Central memory CD8-positive, alpha-beta T cell (primary cell): ENCODE measurements at regions not wholly inside any gene's neighbourhood (a gene's known extent, or its start where the extent isn't known, plus 50 kb on each side); places are given as distances from the start of the nearest gene placed in this dataset.
A peak's percentile ranks its signal among the peaks of the same experiment; 100 is the strongest.
"Not testable (repeated sequence)": the region's sequence is repeated elsewhere in the genome, so short reads cannot be mapped to it uniquely, and the experiment has no call there.

Experiments used
- ATAC-seq: fragments of 150-1000 bp; cut with Tn5 transposase; replicated peaks from 2 replicates; pipeline ENCODE4 v1.10.0; 2022; ENCODE audit warnings: mild to moderate bottlenecking, moderate FRiP score, moderate number of reproducible peaks; ENCODE audit not compliant: poor library complexity, severe bottlenecking; ENCODE audit errors: extremely low read depth
- DNase-seq, 2 donors: peaks; one replicate each; pipeline ENCODE4 v3.0.0; 2021; ENCODE audit warnings: low spot score in 2 of 2
- H3K27ac Mint-ChIP-seq: one replicate; pipeline ENCODE4 v1.8.0; 2022; ENCODE audit warnings: low read depth, mild to moderate bottlenecking, moderate library complexity, mixed read lengths
- H3K27me3 Mint-ChIP-seq: one replicate; pipeline ENCODE4 v1.8.0; 2022; ENCODE audit warnings: mixed read lengths
- H3K36me3 Mint-ChIP-seq: one replicate; pipeline ENCODE4 v1.8.0; 2022; ENCODE audit warnings: mild to moderate bottlenecking, moderate library complexity, mixed read lengths; ENCODE audit not compliant: insufficient read depth
- H3K4me1 Mint-ChIP-seq: one replicate; pipeline ENCODE4 v1.8.0; 2022; ENCODE audit warnings: mixed read lengths
- H3K4me3 Mint-ChIP-seq: one replicate; pipeline ENCODE4 v1.8.0; 2022; ENCODE audit warnings: mild to moderate bottlenecking, moderate library complexity, mixed read lengths
- H3K9me3 Mint-ChIP-seq: one replicate; pipeline ENCODE4 v1.8.0; 2022; ENCODE audit warnings: mixed read lengths

- not testable (repeated sequence) for H3K27me3 Mint-ChIP-seq, H3K36me3 Mint-ChIP-seq, H3K27ac Mint-ChIP-seq, H3K9me3 Mint-ChIP-seq, H3K4me3 Mint-ChIP-seq, DNase-seq, ATAC-seq
- peaks cover 25% of the 10 kb centered on the region for H3K4me1 Mint-ChIP-seq
Measured at GRCh38 chr1:121523112-121523511, 338.3 kb downstream of the SRGAP2C start.

- no peak overlapping the region for H3K27ac Mint-ChIP-seq
- no peaks in the 10 kb centered on the region for H3K27me3 Mint-ChIP-seq
- no peak overlapping the region for H3K4me3 Mint-ChIP-seq
- ATAC-seq (no peak), DNase-seq (no peak)
- H3K4me1 Mint-ChIP-seq: peaks cover 23% of the 10 kb centered on the region
- H3K36me3 Mint-ChIP-seq: no peaks in the 10 kb centered on the region
- H3K9me3 Mint-ChIP-seq: no peaks in the 10 kb centered on the region
Measured at GRCh38 chr1:121525355-121525754, 340.6 kb downstream of the SRGAP2C start.

GRCh38 chr1:121528958-121529357, 344.2 kb downstream of the SRGAP2C start:
- DNase-seq, H3K36me3 Mint-ChIP-seq, H3K27ac Mint-ChIP-seq, ATAC-seq, H3K9me3 Mint-ChIP-seq, H3K4me3 Mint-ChIP-seq, H3K27me3 Mint-ChIP-seq: not testable (repeated sequence)
- H3K4me1 Mint-ChIP-seq: peaks cover 17% of the 10 kb centered on the region

- not testable (repeated sequence) for H3K27me3 Mint-ChIP-seq, ATAC-seq, H3K27ac Mint-ChIP-seq, H3K4me3 Mint-ChIP-seq, H3K9me3 Mint-ChIP-seq, DNase-seq, H3K36me3 Mint-ChIP-seq
- peaks cover 17% of the 10 kb centered on the region for H3K4me1 Mint-ChIP-seq
Measured at GRCh38 chr1:121530026-121530425, 345.3 kb downstream of the SRGAP2C start.

- not testable (repeated sequence) for H3K4me3 Mint-ChIP-seq
Measured at GRCh38 chr1:121531747-121532146, 347.0 kb downstream of the SRGAP2C start.

GRCh38 chr1:121538148-121538547, 353.4 kb downstream of the SRGAP2C start:
- not testable (repeated sequence) for H3K9me3 Mint-ChIP-seq, H3K36me3 Mint-ChIP-seq, H3K27me3 Mint-ChIP-seq, H3K4me3 Mint-ChIP-seq, DNase-seq, H3K27ac Mint-ChIP-seq, H3K4me1 Mint-ChIP-seq, ATAC-seq

More at GRCh38 chr1:121531747-121532146, 347.0 kb downstream of the SRGAP2C start:
- peak overlapping the region; percentile 64 for H3K27ac Mint-ChIP-seq
- not testable (repeated sequence) for H3K36me3 Mint-ChIP-seq, DNase-seq, H3K27me3 Mint-ChIP-seq, ATAC-seq, H3K9me3 Mint-ChIP-seq
- peaks cover 17% of the 10 kb centered on the region for H3K4me1 Mint-ChIP-seq

GRCh38 chr1:121538943-121539575, 354.3 kb downstream of the SRGAP2C start:
- peaks cover 6% of the 10 kb centered on the region for H3K4me1 Mint-ChIP-seq

GRCh38 chr1:121543988-121544387, 359.2 kb downstream of the SRGAP2C start:
- not testable (repeated sequence) for H3K27me3 Mint-ChIP-seq, H3K36me3 Mint-ChIP-seq, H3K27ac Mint-ChIP-seq, H3K9me3 Mint-ChIP-seq, ATAC-seq, DNase-seq, H3K4me3 Mint-ChIP-seq
- H3K4me1 Mint-ChIP-seq: peaks cover 18% of the 10 kb centered on the region

More at GRCh38 chr1:121538943-121539575, 354.3 kb downstream of the SRGAP2C start:
- Mint-ChIP-seq H3K27me3 (no peaks in the 10 kb centered on the region), H3K9me3 (no peaks in the 10 kb centered on the region), H3K4me3 (no peak overlapping the region), H3K27ac (no peak overlapping the region), H3K36me3 (no peaks in the 10 kb centered on the region)
- DNase-seq (no peak), ATAC-seq (no peak)

- Mint-ChIP-seq H3K4me1 (peaks cover 15% of the 10 kb centered on the region), H3K27ac (no peak overlapping the region)
- DNase-seq: no peak
Measured at GRCh38 chr1:121544500-121544899, 359.7 kb downstream of the SRGAP2C start.

GRCh38 chr1:121545899-121546298, 361.1 kb downstream of the SRGAP2C start:
- not testable (repeated sequence) for ATAC-seq, H3K27me3 Mint-ChIP-seq, H3K36me3 Mint-ChIP-seq, DNase-seq, H3K9me3 Mint-ChIP-seq, H3K4me3 Mint-ChIP-seq, H3K27ac Mint-ChIP-seq
- peaks cover 23% of the 10 kb centered on the region for H3K4me1 Mint-ChIP-seq

More at GRCh38 chr1:121544500-121544899, 359.7 kb downstream of the SRGAP2C start:
- no peaks in the 10 kb centered on the region for H3K27me3 Mint-ChIP-seq
- H3K36me3 Mint-ChIP-seq: no peaks in the 10 kb centered on the region
- H3K9me3 Mint-ChIP-seq: no peaks in the 10 kb centered on the region
- H3K4me3 Mint-ChIP-seq: no peak overlapping the region
- no peak for ATAC-seq

- Mint-ChIP-seq H3K4me1 (peaks cover 28% of the 10 kb centered on the region), H3K27me3 (no peaks in the 10 kb centered on the region), H3K27ac (peak overlapping the region; percentile 66), H3K36me3 (peaks cover 6% of the 10 kb centered on the region), H3K4me3 (no peak overlapping the region), H3K9me3 (no peaks in the 10 kb centered on the region)
- DNase-seq (no peak), ATAC-seq (no peak)
Measured at GRCh38 chr1:121546830-121547591, 362.2 kb downstream of the SRGAP2C start.

GRCh38 chr1:121547726-121548125, 363.0 kb downstream of the SRGAP2C start:
- H3K4me1 Mint-ChIP-seq: peaks cover 36% of the 10 kb centered on the region
- not testable (repeated sequence) for H3K27ac Mint-ChIP-seq, H3K27me3 Mint-ChIP-seq, H3K4me3 Mint-ChIP-seq, H3K9me3 Mint-ChIP-seq, H3K36me3 Mint-ChIP-seq, ATAC-seq, DNase-seq

GRCh38 chr1:121550817-121551216, 366.0 kb downstream of the SRGAP2C start:
- H3K4me3 Mint-ChIP-seq, H3K36me3 Mint-ChIP-seq, DNase-seq, ATAC-seq, H3K9me3 Mint-ChIP-seq, H3K27me3 Mint-ChIP-seq: not testable (repeated sequence)
- peak overlapping the region; percentile 81 for H3K27ac Mint-ChIP-seq
- H3K4me1 Mint-ChIP-seq: peaks cover 43% of the 10 kb centered on the region
